Glutamatergic neuron (in vitro differentiated cells): ENCODE measurements at regions not wholly inside any gene's neighbourhood (a gene's known extent, or its start where the extent isn't known, plus 50 kb on each side); places are given as distances from the start of the nearest gene placed in this dataset.

Experiments used
- DNase-seq: peaks from one replicate; pipeline ENCODE4 v3.0.0; 2022
- H3K27ac Mint-ChIP-seq: one replicate; pipeline ENCODE4 v1.8.0; 2020; ENCODE audit warnings: mild to moderate bottlenecking, mixed read lengths, inconsistent platforms; ENCODE audit not compliant: unreplicated experiment
- H3K27me3 Mint-ChIP-seq: one replicate; pipeline ENCODE4 v1.8.0; 2020; ENCODE audit warnings: mild to moderate bottlenecking, moderate library complexity, mixed read lengths, inconsistent platforms; ENCODE audit not compliant: unreplicated experiment
- H3K36me3 Mint-ChIP-seq: one replicate; pipeline ENCODE4 v1.8.0; 2020; ENCODE audit warnings: mild to moderate bottlenecking, mixed read lengths, inconsistent platforms; ENCODE audit not compliant: unreplicated experiment
- H3K4me1 Mint-ChIP-seq: one replicate; pipeline ENCODE4 v1.8.0; 2020; ENCODE audit warnings: mild to moderate bottlenecking, low read depth, mixed read lengths, inconsistent platforms; ENCODE audit not compliant: unreplicated experiment
- H3K4me3 Mint-ChIP-seq: one replicate; pipeline ENCODE4 v1.8.0; 2020; ENCODE audit warnings: mild to moderate bottlenecking, mixed read lengths, inconsistent platforms; ENCODE audit not compliant: unreplicated experiment
- H3K9me3 Mint-ChIP-seq: one replicate; pipeline ENCODE4 v1.8.0; 2020; ENCODE audit warnings: mild to moderate bottlenecking, moderate library complexity, mixed read lengths, inconsistent platforms; ENCODE audit not compliant: unreplicated experiment
- TF ChIP-seq, protein P1 (sequence below): fragments of 200-600 bp; sonication (generic); IDR thresholded peaks from one replicate; pipeline ENCODE4 v1.5.0; 2021; ENCODE audit not compliant: partially characterized antibody, unreplicated experiment

DNA sequence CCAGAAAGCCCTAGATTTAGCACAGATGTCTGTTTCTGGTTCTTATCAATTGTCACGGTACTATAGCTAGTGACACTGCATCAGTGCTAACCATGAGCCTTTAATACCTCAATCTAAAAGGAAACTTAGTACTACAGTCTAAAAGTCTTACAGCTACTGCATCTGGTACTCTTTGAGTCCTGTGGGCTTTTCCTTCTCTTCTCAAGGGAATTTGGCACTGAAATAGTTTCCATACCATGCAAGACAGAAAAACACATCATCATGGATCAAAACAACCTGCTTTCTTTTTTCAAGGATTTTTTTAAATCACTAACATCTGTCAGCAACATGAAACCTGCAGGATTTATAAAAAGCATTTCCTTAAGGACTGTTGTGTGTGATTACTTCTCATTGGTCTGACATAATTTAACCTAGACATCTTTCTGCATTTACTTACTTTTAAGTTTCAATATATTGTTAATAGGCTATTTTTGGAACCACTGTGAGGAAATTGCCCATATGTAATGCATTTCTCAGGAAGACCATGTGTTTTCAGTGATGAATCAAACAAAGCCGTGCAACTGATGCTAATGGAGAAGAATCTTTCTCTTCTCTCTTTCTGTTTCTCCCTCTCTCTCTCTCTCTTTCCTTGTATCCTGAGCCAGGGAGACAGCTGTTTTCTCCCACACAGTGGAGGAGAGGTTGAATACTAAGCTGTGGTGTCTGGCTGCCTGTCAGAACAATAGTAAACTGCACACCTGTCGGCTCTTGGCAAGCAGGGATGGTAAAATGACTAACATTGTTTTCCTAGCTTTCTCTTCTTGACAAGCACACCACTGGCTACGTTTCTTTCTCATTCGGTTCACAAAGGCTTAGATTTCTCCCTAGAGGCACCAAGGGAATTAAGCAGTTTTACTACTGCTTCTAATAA is 273.4 kb downstream of the CSNK1G3 start:
- H3K27ac Mint-ChIP-seq = peak overlapping the region; percentile 87
- no peak for DNase-seq
- peaks cover 14% of the 10 kb centered on the region for H3K36me3 Mint-ChIP-seq
- H3K4me3 Mint-ChIP-seq = peak overlapping the region; percentile 67
- H3K27me3 Mint-ChIP-seq = peaks cover 2% of the 10 kb centered on the region
- TF ChIP-seq, protein P1, sequence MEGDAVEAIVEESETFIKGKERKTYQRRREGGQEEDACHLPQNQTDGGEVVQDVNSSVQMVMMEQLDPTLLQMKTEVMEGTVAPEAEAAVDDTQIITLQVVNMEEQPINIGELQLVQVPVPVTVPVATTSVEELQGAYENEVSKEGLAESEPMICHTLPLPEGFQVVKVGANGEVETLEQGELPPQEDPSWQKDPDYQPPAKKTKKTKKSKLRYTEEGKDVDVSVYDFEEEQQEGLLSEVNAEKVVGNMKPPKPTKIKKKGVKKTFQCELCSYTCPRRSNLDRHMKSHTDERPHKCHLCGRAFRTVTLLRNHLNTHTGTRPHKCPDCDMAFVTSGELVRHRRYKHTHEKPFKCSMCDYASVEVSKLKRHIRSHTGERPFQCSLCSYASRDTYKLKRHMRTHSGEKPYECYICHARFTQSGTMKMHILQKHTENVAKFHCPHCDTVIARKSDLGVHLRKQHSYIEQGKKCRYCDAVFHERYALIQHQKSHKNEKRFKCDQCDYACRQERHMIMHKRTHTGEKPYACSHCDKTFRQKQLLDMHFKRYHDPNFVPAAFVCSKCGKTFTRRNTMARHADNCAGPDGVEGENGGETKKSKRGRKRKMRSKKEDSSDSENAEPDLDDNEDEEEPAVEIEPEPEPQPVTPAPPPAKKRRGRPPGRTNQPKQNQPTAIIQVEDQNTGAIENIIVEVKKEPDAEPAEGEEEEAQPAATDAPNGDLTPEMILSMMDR = no peak
- peaks cover 7% of the 10 kb centered on the region for H3K9me3 Mint-ChIP-seq
- peaks cover 13% of the 10 kb centered on the region for H3K4me1 Mint-ChIP-seq

DNA sequence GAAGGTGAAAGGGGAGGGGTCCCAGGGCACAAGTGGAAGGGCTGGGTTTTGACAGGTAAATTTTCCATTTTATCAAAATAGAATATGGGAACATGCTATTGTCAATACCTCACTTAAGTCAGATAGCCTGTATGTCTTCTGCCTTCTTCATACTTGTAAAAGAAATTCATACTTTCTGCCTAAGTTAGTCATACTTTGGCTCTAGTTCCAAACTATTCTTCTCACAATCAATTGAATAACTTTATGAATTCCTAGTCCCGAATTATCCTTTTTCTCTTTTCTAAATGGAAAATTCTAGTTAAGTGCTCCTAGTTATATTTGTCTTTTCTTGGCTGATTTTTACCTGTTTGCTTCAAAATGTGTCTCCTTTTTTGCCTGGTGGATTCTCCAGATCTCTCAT is 271.4 kb downstream of the CSNK1G3 start:
- peaks cover 2% of the 10 kb centered on the region for H3K27me3 Mint-ChIP-seq
- H3K36me3 Mint-ChIP-seq = peaks cover under 1% of the 10 kb centered on the region
- DNase-seq = no peak
- H3K4me3 Mint-ChIP-seq = no peak overlapping the region
- TF ChIP-seq, protein P1 = no peak
- no peak overlapping the region for H3K27ac Mint-ChIP-seq
- peaks cover 13% of the 10 kb centered on the region for H3K4me1 Mint-ChIP-seq
- peaks cover 2% of the 10 kb centered on the region for H3K9me3 Mint-ChIP-seq

DNA sequence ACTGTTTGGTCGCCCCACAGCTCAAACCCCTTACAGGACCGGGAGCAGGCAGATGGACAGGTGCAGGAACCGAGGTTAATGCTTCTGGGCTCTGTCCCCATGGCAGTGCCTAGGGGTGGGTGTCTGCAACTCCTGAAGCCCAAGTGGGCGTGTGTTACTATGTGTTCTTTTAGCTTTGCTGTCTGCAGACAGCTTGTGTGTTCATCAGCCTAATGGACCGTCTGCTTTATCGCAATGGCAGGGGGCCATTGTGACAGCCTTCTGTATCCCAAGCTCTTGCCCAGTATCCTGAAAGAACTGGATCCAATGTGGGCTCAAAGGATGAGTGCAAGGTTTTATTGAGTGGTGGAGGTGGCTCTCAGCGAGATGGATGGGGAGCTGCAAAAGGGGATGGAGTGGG is 266.7 kb downstream of the CSNK1G3 start:
- no peak overlapping the region for H3K4me3 Mint-ChIP-seq
- DNase-seq = no peak
- peaks cover 4% of the 10 kb centered on the region for H3K36me3 Mint-ChIP-seq
- H3K9me3 Mint-ChIP-seq = no peaks in the 10 kb centered on the region
- TF ChIP-seq, protein P1 = no peak
- H3K4me1 Mint-ChIP-seq = no peaks in the 10 kb centered on the region
- no peak overlapping the region for H3K27ac Mint-ChIP-seq
- H3K27me3 Mint-ChIP-seq = no peaks in the 10 kb centered on the region

DNA sequence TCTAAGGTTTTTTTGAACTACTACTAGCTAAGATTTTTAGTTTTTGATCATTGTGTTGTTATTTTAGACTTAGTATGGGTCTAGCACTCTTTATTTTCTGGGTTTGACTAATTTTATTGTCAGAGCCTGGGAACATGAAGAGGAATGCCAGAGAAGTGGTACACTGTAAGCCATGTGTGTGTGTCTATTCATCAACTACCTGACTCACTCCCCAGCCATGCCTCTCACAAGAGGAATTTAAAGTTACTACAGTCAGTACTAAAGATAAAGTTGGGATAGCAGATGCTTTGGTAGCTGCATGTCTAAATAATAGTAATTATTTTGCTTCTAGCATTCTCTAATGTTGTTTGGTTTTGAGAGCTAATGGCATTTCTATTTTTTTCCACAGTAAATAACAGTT is 264.8 kb downstream of the CSNK1G3 start:
- Mint-ChIP-seq H3K27ac (no peak overlapping the region), H3K9me3 (peaks cover 3% of the 10 kb centered on the region), H3K4me3 (no peak overlapping the region), H3K36me3 (peaks cover 9% of the 10 kb centered on the region), H3K27me3 (no peaks in the 10 kb centered on the region), H3K4me1 (no peaks in the 10 kb centered on the region)
- no peak for DNase-seq
- TF ChIP-seq, protein P1 = no peak

DNA sequence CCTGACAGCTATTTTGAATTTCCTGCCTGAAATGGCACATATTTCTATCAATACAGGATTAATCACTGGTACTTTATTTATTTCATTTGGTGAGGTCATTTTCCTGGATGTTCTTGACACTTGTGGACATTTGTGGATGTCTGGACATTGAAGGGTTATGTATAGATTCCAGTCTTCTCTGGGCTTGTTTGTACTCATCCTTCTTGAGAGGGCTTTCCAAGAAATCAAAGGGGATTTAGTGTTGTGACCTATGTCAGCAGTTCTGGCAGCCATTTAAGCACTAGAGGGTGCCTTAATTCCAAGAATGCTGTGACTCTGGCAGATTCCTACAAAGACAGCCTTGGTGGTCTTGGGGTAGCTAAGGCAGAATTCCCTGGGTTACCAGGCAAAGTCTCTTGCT is 259.7 kb downstream of the CSNK1G3 start:
- H3K27me3 Mint-ChIP-seq = peaks cover under 1% of the 10 kb centered on the region
- no peak for DNase-seq
- TF ChIP-seq, protein P1 = no peak
- peaks cover 12% of the 10 kb centered on the region for H3K9me3 Mint-ChIP-seq
- H3K36me3 Mint-ChIP-seq = peaks cover 13% of the 10 kb centered on the region
- H3K4me3 Mint-ChIP-seq = no peak overlapping the region
- H3K27ac Mint-ChIP-seq = no peak overlapping the region
- no peaks in the 10 kb centered on the region for H3K4me1 Mint-ChIP-seq
